Esophagus squamous epithelium (tissue), 4 donors: ENCODE measurements at regions not wholly inside any gene's neighbourhood (a gene's known extent, or its start where the extent isn't known, plus 50 kb on each side); places are given as distances from the start of the nearest gene placed in this dataset.

Source experiments
- CTCF ChIP-seq, 6 experiments: fragments of 450-650 bp in 4 of 6; fragments of 200-600 bp in 2 of 6; sonication (generic) in 2 of 6; IDR thresholded peaks; one replicate each; pipeline ENCODE4 v1.5.1; 2016 to 2019; ENCODE audit warnings: antibody characterized with exemption in 6 of 6, mild to moderate bottlenecking in 4 of 6, moderate library complexity in 4 of 6
- POLR2A ChIP-seq, 4 donors: fragments of 450-650 bp; IDR thresholded peaks; one replicate each; pipeline ENCODE4 v1.6.1; 2017; ENCODE audit warnings: antibody characterized with exemption in 4 of 4, mild to moderate bottlenecking in 4 of 4, moderate library complexity in 3 of 4

GRCh38 chr5:121681229-121681855, 170.3 kb upstream of the FTMT start:
- no peak for TF ChIP-seq CTCF (IDR thresholded peaks at IDR 0.05)
- TF ChIP-seq POLR2A (IDR thresholded peaks at IDR 0.05), result no peak
